H1 (cell line): ENCODE measurements at regions not wholly inside any gene's neighbourhood (a gene's known extent, or its start where the extent isn't known, plus 50 kb on each side); places are given as distances from the start of the nearest gene placed in this dataset.

Experiments
- BRCA1 ChIP-seq: IDR thresholded peaks from 2 replicates; pipeline ENCODE4 v1.6.1; 2012; ENCODE audit warnings: low read depth, low read length, improper control_type of control experiment
- CTBP2 ChIP-seq: IDR thresholded peaks from 2 replicates; pipeline ENCODE4 v1.7.0; 2011; ENCODE audit warnings: borderline replicate concordance, mild to moderate bottlenecking, moderate library complexity, mixed read lengths, low read length; ENCODE audit not compliant: insufficient read depth, insufficient read length
- CTCF ChIP-seq, 3 experiments: IDR thresholded peaks; 1 replicate in 2 of 3; 2 replicates in 1 of 3; pipeline versions ENCODE4 v1.5.1 to v1.6.1; 2011; ENCODE audit warnings: low read length in 3 of 3, mild to moderate bottlenecking in 3 of 3, inconsistent platforms in 2 of 3, low read depth in 1 of 3, moderate library complexity in 1 of 3; ENCODE audit not compliant: insufficient read depth in 1 of 3; ENCODE audit errors: control extremely low read depth in 1 of 3
- JUND ChIP-seq: IDR thresholded peaks from 2 replicates; pipeline ENCODE4 v1.6.1; 2011; ENCODE audit warnings: mild to moderate bottlenecking, improper control_type of control experiment, low read length
- POLR2A ChIP-seq, 2 experiments: IDR thresholded peaks; 1 replicate in 1 of 2; 2 replicates in 1 of 2; pipeline ENCODE4 v1.6.1; 2011; ENCODE audit warnings: low read depth in 2 of 2, low read length in 2 of 2, mild to moderate bottlenecking in 2 of 2; ENCODE audit errors: control extremely low read depth in 1 of 2
- POLR2AphosphoS5 ChIP-seq: IDR thresholded peaks from 2 replicates; pipeline ENCODE4 v1.6.1; 2011; ENCODE audit warnings: low read depth, low read length
- ZNF274 ChIP-seq: IDR thresholded peaks from 2 replicates; pipeline ENCODE4 v1.7.0; 2012; ENCODE audit warnings: low read length, borderline replicate concordance; ENCODE audit errors: extremely low read depth

DNA sequence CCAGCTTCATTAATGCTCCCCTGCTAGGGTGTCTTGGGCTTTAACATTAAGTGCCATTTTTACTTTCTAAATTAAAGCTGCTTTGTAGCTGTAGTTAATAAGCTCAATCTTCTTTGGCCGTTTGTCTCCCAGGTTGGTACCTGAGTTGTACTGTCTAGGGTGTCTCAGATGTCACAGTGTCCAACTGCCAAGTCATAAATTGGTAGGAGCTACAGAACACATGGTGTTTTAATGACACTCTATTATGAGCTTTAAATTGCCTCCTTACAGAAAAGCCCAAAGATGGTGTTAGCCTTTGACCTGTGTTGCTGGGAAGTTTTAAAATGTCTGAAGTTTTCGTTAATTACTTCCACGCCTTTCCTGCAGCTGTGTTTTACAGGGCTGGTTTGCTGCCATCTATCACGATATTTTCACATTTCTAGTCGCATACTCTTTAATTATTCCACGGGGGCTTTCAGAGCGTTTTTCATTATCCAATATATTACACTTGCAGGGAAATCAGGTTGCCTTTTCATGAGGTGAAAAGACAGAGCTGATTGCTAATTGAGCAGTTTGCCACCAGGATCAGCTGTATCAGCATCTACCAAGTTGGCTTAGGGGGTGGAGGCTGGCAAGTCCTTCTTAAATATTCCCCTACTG lies 247.8 kb upstream of the PLPP4 start:
- no peak for TF ChIP-seq CTBP2
- no peak for TF ChIP-seq CTCF (IDR thresholded peaks at IDR 0.05; ENCODE audit: control extremely low read depth in 1 of 3, insufficient read depth in 1 of 3, low read depth in 1 of 3, low read length in 3 of 3)
- TF ChIP-seq POLR2AphosphoS5 = no peak
- no peak for TF ChIP-seq ZNF274
- no peak for TF ChIP-seq JUND
- no peak for TF ChIP-seq BRCA1
- TF ChIP-seq POLR2A (IDR thresholded peaks at IDR 0.05; ENCODE audit: control extremely low read depth in 1 of 2, low read depth in 2 of 2, low read length in 2 of 2) = no peak
